Daoy (cell line): ENCODE measurements at regions not wholly inside any gene's neighbourhood (a gene's known extent, or its start where the extent isn't known, plus 50 kb on each side); places are given as distances from the start of the nearest gene placed in this dataset.
A peak's percentile ranks its signal among the peaks of the same experiment; 100 is the strongest.
"Not testable (repeated sequence)": the region's sequence is repeated elsewhere in the genome, so short reads cannot be mapped to it uniquely, and the experiment has no call there.

Experiments used
- DNase-seq: peaks from one replicate; pipeline ENCODE4 v3.0.0-alpha.2; 2015; ENCODE audit warnings: low read depth

DNA sequence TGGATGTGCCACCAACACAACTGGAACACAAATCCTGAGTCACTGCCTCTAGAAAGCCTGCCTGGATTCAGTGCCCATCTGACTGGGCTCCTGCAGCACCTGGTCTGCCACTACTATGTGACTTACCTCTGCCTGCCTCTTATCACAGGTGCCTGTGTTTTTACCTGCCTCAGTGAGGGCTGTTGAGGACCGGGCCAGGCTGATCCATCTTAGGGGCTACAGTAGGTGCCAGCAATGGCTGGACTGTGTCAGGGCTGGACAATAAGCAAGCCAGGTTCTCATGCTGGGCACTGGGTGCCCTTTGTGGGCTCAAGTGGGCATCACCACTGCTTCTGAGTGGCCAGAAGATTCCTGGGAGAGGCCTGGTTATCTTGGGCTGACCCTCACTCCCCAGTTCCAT is 948.6 kb upstream of the TPTE start:
- DNase-seq: not testable (repeated sequence)

DNA sequence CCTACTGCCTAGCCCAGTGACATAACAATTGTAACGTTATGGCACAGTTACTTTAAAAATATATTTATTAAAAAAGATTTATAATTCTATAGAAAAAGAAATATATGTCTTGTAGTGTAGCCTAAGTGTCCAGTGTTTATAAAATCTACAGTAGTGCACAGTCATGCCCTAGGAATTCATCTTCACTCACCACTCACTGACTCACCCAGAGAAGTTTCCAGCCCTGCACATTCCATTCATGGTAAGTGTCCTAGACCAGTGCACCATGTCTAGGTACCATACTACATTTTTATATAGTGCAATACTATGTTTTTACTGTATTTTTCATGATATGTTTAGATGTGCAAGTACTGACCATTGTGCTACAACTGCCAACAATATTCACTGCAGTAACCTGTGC is 947.9 kb upstream of the TPTE start:
- DNase-seq: not testable (repeated sequence)

DNA sequence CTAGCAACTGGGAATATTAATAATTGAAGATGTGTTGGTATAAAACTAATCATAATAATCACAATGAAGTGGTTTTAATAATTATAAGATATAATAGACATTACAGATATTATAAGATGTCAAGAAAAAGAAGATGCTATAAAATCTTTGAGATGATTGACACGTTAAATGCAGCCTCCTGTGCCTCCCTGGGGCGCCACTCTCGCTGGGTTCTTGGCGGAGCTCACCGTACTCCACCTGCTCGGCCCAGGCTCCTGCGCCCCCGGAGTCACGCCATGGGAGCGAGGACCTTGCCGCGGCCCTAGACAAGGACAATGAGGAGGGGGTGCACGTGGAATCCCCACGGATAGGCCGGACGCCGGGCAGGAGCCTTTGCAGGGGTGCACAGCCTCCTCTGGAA is 942.1 kb upstream of the TPTE start:
- DNase-seq: not testable (repeated sequence)

DNA sequence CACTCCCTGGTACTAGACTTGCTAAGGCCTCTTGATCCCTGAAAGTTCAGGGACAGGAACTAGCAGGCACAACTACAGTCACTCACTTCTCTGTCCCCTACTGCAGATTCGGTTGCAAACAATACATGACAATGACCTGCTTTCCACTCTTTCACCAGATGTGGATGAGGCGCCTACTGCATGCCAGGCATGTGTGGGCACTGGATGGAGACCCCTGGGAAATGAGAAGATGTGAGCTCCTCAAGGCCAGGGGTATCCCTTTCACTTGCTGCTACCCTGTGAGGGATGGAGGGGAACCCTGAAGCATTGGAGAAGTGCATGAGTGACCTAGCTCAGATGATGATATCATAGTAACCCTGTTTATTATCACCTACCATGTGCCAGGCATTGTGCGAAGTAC is 933.4 kb upstream of the TPTE start:
- DNase-seq: not testable (repeated sequence)

DNA sequence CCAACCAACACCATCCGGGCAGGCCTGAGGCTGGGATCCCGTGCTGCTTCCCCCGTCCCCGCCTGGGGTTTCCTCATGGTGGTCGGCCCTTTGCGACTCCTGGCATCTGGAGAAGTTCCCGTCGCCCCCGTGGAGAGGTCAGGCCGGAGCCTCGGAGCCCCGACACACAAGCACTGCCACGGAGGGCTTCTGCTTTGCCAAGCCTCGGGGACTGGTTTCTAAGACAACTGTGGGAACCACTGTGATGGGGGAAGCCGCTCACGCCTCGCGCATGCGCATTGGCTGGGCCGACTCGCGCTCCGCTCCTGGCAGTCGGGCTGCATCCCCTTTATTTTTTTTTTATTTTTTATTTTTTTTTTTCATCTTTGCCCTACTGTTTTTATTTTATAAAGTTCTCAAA is 928.8 kb upstream of the TPTE start:
- peak; percentile 10 for DNase-seq

DNA sequence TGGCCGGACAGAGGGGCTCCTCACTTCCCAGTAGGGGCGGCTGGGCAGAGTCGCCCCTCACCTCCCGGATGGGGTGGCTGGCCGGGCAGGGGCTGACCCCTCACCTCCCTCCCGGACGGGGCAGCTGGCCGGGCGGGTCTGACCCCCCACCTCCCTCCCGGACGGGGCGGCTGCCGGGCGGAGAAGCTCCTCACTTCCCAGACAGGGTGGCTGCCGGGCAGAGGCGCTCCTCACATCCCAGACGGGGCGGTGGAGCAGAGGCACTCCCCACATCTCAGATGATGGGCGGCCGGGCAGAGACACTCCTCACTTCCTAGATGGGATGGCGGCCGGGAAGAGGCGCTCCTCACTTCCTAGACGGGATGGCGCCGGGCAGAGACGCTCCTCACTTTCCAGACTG is 927.7 kb upstream of the TPTE start:
- DNase-seq: not testable (repeated sequence)

DNA sequence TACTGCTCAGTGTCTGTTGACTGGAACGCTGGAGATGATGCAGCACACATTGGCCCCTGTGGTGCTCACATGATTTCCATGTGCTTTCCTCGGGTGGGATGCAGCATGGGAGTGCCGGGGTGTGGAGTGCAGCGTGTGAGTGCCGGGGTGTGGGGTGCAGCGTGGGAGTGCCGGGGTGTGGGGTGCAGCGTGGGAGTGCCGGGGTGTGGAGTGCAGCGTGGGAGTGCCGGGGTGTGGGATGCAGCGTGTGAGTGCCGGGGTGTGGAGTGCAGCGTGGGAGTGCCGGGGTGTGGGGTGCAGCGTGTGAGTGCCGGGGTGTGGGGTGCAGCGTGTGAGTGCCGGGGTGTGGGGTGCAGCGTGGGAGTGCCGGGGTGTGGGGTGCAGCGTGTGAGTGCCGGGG is 907.4 kb upstream of the TPTE start:
- DNase-seq: not testable (repeated sequence)

DNA sequence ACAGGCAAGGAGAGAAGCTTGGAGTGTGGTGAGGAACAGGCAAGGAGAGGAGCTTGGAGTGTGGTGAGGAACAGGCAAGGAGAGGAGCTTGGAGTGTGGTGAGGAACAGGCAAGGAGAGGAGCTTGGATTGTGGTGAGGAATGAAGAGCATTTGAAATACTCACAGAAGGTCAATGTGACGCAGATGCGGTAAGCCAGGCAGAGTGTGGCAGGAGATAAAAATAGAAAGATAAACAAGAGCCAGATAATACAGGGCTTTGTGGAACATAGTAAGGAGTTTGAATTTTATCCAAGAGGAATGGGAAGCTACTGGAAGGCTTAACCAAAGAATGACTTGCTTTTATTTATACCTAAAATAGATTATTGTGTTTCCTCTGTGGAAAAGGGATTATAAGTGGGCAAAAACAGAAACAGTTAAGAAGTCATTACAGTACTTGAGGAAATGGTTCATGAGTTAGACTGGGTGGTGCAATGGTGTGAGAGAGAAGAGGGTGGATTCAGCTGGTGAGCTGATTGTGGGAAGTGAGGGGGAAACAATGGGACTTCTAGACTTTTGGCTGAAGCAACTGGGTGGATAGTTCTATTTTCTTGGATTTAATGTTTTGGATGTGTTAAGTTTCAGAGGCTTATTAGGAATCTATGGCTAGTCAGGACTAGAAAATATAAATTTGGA is 900.1 kb upstream of the TPTE start:
- not testable (repeated sequence) for DNase-seq

DNA sequence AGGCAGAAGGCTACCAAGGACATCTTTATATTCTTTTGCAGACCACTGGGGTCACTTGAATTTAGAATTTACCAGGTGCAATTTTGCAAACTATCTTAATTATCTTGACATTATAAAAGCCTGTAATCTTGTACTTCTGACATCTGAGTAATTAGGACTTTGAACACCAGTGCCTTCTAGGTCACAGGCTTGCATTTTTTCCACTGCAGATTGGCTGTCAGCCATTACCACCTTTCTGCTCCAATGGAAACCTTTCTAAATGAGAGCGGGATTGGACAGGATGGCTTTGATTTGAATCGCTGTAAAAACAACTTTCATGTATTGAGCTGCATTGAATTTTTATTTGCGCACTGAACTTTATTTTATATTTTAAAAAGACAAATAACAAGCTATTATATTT is 893.3 kb upstream of the TPTE start:
- DNase-seq: not testable (repeated sequence)

DNA sequence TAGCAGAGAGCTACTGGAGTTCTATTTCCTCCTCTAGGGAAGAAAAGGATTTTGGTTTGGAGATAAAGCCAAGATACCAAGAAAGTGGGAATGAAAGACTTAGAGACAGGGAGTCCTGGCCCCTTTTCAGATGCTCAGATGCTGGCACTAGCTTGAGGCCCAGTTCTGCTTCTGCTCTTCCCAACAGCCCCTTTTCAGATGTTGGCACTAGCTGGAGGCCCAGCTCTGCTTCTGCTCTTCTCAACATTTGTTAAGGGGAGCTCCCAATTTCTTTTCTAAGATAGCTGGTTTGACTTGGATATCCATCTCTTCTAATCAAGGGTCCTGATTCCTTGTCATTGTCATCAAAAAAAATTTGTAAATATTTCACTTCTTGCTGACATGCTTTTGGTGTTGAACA is 874.0 kb upstream of the TPTE start:
- DNase-seq: not testable (repeated sequence)

DNA sequence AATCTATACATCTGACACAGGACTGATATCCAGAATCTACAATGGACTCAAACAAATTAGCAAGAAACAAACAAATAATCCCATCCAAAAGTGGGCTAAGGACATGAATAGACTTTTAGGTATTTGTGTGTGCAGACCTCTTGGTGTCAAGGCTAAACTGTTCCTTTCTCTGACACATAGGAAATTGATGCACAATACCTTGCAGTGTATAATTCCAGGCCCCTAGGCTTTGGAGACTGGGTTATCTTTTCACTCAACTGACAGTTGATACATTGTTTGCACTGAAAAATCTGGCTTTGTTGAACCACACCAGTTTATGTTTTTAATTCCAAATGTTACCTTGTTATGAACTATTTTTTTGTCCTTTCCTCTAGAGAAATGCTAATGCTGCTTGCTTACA is 873.1 kb upstream of the TPTE start:
- DNase-seq: not testable (repeated sequence)

DNA sequence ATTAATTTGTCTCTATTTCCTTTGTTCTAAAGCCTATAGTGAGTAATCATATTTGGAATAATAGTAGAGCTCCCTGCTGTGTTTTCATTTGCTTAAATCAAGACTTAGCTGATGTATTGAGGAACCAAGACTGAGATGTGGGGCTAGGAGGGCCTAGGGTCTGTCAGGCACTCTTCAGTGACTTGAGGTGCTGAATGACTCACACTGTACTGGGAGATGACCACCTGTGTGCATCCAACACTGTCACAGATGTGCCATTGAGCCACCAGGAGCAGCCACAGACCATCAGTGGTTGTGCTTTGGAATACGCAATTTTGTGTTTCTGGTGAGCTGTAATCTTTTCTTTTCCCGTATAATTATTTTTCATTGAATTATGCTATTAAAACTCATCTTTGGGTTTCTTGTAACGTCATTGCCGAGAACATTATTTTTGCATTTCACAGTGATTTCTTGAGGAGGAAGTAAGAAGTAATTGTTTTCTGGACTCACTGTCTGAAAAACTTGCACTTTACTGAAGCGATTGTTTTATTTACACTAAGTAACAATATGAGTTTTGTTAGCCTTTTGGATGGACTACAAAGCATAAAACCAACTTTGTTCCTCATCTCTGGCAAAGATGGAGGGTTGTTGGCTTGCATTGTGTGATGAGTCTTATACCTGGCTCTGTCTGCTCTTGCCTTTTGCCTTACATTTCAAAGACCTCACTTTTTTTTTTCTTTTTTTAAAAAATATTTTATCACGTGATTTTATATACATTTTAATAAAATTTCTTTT is 872.2 kb upstream of the TPTE start:
- not testable (repeated sequence) for DNase-seq

DNA sequence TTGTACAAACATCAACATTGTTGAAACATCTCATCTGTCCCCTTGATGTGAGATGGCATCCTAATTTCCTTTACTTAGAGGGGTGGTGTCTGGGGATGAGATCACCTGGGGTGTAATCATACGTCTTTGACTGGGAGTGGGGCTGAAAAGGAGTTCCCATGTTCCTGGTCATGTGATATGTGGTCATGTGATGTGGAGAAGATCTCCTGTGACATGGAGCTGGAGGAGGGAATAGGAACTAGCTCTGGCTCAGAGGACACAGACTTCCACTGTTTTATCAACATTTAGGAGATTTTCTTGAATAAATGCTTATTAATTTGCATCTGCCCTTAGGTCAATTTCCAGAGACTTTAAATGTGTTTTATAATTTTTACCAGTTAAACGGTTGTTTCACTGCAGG is 868.6 kb upstream of the TPTE start:
- peak; percentile 14 for DNase-seq

DNA sequence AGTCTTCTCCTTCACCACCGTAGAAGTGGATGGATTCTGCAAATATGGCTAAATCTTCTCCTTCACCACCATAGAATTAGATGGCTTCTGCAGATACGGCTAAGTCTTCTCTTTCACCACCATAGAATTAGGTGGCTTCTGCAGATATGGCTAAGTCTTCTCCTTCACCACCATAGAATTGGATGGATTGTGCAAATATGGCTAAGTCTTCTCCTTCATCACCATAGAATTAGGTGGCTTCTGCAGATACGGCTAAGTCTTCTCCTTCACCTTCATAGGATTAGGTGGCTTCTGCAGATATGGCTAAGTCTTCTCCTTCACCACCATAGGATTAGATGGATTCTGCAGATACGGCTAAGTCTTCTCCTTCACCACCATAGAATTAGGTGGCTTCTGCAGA is 866.2 kb upstream of the TPTE start:
- DNase-seq: not testable (repeated sequence)

DNA sequence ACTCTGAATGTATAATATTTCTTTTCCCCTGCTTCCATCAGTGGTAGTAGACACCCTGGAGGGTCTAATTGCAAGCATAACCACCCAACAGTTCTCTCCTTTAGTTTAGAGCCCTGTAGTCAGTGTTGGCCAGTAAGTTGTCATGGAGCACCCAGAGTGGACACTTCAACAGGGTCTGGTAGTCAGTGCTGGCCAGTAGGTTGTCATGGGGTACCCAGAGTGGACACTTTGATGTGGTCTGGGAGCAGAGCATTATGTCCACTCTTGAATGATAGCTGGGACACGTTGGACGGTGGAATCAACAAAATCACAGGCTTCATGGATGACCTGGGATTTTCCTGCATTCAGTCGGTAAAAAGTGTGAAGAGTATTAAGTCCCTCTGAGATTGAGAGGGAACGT is 864.9 kb upstream of the TPTE start:
- DNase-seq: not testable (repeated sequence)

DNA sequence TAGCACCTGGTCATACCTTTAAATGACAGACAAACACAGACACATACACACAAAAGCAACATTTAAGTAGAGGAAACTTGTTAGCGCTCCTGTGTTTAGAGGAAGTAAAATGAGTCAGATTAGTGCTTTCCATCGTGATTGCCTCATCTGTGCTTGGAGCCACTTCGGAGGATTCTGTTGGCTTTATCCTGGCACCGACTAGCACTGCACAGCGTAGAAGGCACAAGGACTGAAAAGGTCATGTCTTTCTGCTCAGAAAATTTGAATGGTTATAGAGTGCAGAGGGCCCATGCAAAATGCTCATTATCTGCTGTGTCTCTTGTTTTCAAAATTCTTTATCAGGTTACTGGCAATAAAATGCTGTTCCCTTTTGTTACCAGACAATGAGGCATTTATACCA is 863.6 kb upstream of the TPTE start:
- peak; percentile 24 for DNase-seq

DNA sequence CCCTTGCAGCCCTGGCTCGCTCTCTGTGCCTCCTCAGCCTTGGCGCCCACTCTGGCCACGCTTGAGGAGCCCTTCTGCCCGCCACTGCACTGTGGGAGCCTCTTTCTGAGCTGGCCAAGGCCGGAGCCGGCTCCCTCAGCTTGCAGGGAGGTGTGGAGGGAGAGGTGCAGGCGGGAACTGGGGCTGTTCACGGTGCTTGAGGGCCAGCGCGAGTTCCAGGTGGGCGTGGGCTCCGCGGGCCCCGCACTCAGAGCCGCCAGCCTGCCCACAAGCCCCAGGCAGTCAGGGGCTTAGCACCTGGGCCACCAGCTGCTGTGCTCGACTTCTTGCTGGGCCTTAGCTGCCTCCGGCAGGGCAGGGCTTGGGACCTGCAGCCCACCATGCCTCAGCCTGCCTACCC is 861.5 kb upstream of the TPTE start:
- not testable (repeated sequence) for DNase-seq

DNA sequence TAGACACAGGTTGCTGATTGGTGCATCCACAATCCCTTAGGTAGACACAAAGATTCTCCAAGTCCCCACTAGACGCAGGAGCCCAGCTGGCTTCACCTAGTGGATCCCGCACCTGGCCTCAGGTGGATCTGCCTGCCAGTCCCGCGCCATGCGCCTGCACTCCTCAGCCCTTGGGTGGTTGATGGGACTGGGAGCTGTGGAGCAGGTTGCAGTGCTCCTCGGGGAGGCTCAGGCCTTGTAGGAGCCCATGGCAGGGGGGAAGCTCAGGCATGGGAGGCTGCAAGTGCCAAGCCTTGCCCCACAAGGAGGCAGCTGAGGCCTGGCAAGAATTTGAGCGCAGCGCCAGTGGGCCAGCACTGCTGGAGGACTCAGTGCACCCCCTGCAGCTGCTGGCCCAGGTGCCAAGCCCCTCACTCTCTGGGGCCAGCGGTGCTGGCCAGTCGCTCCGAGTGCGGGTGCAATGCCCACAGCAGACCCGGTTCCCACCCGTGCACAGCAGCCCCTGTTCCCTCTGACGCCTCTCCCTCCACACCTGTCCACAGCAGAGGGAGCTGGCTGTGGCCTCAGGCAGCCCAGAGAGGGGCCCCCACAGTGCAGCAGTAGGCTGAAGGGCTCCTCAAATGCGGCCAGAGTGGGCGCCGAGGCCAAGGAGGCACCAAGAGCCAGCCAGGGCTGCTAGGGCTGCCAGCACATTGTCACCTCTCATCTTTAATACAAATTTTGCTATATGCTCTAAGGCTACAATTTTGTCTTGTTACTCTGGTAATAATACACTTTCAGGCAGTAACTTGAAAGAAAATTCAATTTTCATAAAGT is 857.3 kb upstream of the TPTE start:
- not testable (repeated sequence) for DNase-seq

DNA sequence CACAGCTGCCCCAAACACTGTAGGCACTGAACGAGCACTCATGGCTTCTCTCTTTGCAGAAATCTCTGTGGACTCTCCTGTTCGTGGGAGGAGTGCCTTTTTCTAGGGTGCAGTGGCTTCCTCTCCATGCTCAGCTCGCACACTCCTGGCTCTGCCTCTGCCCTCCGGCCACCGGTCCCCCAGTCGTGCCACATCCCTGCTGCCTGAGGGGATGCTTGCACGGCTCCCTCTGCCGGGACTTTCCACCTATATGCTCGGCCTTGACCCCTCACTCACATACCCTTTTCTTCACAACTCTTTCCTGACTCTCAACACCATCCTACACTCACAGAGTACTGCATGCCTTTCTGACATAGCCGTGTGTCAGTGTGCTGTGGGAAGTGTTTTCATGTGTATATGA is 845.6 kb upstream of the TPTE start:
- DNase-seq: not testable (repeated sequence)

DNA sequence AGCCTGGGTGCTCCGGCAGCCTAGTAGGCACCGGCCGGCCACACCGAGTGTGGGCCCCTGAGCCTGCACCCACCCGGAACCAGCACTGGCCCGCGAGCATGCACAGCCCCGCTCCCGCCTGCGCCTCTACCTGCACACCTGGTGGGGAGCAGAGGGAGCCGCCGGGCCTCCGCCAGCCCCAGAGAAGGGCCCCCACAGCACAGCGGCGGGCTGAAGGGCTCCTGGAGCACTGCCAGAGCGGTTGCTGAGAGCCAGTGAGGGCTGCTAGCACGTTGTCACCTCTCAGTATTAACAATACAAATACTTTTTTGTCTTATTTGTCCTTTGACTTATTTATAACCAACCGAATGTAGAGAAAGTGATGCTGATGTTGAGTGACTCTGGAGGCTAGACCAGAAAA is 842.4 kb upstream of the TPTE start:
- not testable (repeated sequence) for DNase-seq

DNA sequence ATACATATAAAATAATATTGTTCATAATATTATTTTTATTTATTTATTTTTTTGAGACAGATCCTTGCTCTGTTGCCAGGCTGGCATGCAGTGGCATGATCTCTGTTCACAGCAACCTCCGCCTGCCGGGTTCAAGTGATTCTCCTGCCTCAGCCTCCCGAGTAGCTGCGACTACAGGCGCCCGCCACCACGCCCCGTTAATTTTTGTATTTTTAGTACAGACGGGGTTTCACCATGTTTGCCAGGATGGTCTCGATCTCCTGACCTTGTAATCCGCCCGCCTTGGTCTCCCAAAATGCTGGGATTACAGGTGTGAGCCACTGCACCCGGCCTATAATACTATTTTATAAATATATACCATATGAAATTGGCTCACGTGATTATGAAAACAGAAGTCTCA is 832.4 kb upstream of the TPTE start:
- not testable (repeated sequence) for DNase-seq

DNA sequence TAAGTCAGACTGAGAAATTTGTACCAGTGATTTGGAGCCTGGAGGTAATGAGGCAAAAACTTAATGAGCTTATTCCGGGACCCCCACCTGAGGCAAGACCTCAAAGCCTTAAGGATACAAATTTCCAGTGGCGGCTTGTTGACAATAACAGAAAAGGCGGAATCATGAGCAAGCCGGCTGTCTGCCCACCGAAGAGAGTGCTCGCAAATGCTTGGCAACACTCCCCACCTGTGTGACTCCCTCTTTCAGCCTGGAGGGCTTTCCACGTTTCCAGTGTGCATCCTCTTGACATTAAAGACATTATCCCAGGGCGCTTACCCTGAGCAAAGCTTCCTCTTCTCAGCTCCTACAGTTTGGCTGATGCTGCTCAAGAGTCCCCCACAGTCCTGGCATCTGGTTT is 830.4 kb upstream of the TPTE start:
- DNase-seq: not testable (repeated sequence)
